ENCODE measurements at regions not wholly inside any gene's neighbourhood (a gene's known extent, or its start where the extent isn't known, plus 50 kb on each side); places are given as distances from the start of the nearest gene placed in this dataset.

DNA sequence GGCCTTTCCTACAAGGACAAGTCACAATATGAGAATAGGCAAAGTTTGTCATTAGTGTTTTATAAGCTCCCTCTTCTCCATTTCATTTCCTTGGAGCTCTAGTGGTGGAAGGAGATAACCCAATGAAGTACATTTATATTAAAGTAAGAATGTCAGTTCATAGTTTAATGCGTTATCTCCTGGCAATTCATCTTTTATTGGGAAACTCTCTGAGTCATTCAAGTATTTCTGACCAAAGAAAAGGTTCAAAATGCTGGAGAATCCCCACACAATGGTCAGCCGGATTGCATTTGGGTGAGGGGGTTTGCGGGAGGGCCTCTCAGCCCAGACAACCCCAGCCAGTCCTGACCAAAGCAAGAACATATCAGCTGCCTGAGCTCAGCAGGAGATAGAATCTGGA, 321.5 kb upstream of the NRP1 start:
- TF ChIP-seq, protein P1, sequence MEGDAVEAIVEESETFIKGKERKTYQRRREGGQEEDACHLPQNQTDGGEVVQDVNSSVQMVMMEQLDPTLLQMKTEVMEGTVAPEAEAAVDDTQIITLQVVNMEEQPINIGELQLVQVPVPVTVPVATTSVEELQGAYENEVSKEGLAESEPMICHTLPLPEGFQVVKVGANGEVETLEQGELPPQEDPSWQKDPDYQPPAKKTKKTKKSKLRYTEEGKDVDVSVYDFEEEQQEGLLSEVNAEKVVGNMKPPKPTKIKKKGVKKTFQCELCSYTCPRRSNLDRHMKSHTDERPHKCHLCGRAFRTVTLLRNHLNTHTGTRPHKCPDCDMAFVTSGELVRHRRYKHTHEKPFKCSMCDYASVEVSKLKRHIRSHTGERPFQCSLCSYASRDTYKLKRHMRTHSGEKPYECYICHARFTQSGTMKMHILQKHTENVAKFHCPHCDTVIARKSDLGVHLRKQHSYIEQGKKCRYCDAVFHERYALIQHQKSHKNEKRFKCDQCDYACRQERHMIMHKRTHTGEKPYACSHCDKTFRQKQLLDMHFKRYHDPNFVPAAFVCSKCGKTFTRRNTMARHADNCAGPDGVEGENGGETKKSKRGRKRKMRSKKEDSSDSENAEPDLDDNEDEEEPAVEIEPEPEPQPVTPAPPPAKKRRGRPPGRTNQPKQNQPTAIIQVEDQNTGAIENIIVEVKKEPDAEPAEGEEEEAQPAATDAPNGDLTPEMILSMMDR (IDR thresholded peaks at IDR 0.05; ENCODE audit: insufficient read depth, low read length), result no peak
- TF ChIP-seq POLR2AphosphoS5 (IDR thresholded peaks at IDR 0.05; ENCODE audit: low read depth) (no peak), SPI1 (IDR thresholded peaks at IDR 0.05; ENCODE audit: borderline replicate concordance, low read depth) (no peak)
- TF ChIP-seq, protein P2, sequence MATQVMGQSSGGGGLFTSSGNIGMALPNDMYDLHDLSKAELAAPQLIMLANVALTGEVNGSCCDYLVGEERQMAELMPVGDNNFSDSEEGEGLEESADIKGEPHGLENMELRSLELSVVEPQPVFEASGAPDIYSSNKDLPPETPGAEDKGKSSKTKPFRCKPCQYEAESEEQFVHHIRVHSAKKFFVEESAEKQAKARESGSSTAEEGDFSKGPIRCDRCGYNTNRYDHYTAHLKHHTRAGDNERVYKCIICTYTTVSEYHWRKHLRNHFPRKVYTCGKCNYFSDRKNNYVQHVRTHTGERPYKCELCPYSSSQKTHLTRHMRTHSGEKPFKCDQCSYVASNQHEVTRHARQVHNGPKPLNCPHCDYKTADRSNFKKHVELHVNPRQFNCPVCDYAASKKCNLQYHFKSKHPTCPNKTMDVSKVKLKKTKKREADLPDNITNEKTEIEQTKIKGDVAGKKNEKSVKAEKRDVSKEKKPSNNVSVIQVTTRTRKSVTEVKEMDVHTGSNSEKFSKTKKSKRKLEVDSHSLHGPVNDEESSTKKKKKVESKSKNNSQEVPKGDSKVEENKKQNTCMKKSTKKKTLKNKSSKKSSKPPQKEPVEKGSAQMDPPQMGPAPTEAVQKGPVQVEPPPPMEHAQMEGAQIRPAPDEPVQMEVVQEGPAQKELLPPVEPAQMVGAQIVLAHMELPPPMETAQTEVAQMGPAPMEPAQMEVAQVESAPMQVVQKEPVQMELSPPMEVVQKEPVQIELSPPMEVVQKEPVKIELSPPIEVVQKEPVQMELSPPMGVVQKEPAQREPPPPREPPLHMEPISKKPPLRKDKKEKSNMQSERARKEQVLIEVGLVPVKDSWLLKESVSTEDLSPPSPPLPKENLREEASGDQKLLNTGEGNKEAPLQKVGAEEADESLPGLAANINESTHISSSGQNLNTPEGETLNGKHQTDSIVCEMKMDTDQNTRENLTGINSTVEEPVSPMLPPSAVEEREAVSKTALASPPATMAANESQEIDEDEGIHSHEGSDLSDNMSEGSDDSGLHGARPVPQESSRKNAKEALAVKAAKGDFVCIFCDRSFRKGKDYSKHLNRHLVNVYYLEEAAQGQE (IDR thresholded peaks at IDR 0.05; ENCODE audit: insufficient replicate concordance, low read depth), result no peak

Measured in HL-60 (cell line).